OCI-LY7 (cell line): ENCODE measurements at regions not wholly inside any gene's neighbourhood (a gene's known extent, or its start where the extent isn't known, plus 50 kb on each side); places are given as distances from the start of the nearest gene placed in this dataset.

ENCODE experiments used
- CTCF ChIP-seq: fragments of 200-600 bp; sonication (generic); conservative IDR thresholded peaks from 2 replicates; pipeline ENCODE4 v1.5.1; 2014; ENCODE audit warnings: mild to moderate bottlenecking, antibody characterized with exemption, low read length, moderate library complexity, mixed read lengths
- EZH2phosphoT487 ChIP-seq: fragments of 200-600 bp; sonication (generic); IDR thresholded peaks from 2 replicates; pipeline ENCODE4 v1.6.1; 2018; ENCODE audit warnings: low read depth, borderline replicate concordance, mild to moderate bottlenecking, mixed run types, antibody characterized with exemption, low read length, moderate library complexity, mixed read lengths

GRCh38 chr5:172508471-172509404 lies 54.4 kb upstream of the SH3PXD2B start:
- TF ChIP-seq CTCF (no peak), EZH2phosphoT487 (no peak)
